ENCODE measurements at regions not wholly inside any gene's neighbourhood (a gene's known extent, or its start where the extent isn't known, plus 50 kb on each side); places are given as distances from the start of the nearest gene placed in this dataset.

DNA sequence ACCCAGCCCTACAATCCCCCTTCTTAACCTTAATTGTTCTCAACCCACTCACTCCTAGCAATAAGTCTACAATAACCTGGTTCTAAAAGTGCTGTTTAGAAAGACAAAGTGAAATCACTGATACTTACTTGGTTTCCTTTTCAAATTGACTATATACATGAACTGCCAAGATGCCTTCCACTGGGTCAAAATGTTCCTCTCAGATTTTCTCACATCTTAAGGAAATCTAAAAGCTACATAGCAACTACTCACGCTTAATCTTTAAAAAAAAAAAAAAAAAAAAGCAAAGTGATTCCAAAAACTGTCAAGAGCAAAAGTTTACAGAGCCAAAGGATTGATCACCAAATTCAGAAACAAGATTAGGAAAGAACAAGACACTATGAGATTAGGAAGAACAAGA is 68.7 kb upstream of the MAP4 start:
- H3K27me3 ChIP-seq (ENCODE audit: control insufficient read depth, insufficient read depth, low read length) = no peaks in the 10 kb centered on the region
- FAIRE-seq = no peak
- TF ChIP-seq, protein P1, sequence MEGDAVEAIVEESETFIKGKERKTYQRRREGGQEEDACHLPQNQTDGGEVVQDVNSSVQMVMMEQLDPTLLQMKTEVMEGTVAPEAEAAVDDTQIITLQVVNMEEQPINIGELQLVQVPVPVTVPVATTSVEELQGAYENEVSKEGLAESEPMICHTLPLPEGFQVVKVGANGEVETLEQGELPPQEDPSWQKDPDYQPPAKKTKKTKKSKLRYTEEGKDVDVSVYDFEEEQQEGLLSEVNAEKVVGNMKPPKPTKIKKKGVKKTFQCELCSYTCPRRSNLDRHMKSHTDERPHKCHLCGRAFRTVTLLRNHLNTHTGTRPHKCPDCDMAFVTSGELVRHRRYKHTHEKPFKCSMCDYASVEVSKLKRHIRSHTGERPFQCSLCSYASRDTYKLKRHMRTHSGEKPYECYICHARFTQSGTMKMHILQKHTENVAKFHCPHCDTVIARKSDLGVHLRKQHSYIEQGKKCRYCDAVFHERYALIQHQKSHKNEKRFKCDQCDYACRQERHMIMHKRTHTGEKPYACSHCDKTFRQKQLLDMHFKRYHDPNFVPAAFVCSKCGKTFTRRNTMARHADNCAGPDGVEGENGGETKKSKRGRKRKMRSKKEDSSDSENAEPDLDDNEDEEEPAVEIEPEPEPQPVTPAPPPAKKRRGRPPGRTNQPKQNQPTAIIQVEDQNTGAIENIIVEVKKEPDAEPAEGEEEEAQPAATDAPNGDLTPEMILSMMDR (IDR thresholded peaks at IDR 0.05; ENCODE audit: insufficient read depth, low read length, severe bottlenecking) = no peak
- no peak for DNase-seq (ENCODE audit: low read depth)
- no peak overlapping the region for H3K4me3 ChIP-seq (ENCODE audit: low read depth, low read length)
- peaks cover 4% of the 10 kb centered on the region for H3K36me3 ChIP-seq (ENCODE audit: control insufficient read depth, insufficient read depth, low read length)

DNA sequence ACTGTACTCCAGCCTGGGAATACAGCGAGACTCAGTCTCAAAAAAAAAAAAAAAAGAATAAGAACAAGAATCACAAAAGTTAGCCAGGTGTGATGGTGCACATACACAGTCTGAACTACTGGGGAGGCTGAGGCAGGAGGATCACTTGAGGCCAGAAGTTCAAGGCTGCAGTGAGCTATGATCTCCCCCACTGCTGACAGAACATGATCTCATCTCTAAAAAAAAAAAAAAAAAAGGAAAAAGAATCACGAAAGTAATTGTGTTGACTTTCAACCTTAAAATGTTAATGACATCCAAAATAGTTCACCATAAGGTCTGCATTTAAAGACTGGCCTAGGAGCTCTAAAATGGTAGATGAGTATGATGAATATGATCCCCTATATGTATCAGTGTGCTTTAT is 68.0 kb upstream of the MAP4 start:
- FAIRE-seq = no peak
- TF ChIP-seq, protein P1 (IDR thresholded peaks at IDR 0.05; ENCODE audit: insufficient read depth, low read length, severe bottlenecking) = no peak

DNA sequence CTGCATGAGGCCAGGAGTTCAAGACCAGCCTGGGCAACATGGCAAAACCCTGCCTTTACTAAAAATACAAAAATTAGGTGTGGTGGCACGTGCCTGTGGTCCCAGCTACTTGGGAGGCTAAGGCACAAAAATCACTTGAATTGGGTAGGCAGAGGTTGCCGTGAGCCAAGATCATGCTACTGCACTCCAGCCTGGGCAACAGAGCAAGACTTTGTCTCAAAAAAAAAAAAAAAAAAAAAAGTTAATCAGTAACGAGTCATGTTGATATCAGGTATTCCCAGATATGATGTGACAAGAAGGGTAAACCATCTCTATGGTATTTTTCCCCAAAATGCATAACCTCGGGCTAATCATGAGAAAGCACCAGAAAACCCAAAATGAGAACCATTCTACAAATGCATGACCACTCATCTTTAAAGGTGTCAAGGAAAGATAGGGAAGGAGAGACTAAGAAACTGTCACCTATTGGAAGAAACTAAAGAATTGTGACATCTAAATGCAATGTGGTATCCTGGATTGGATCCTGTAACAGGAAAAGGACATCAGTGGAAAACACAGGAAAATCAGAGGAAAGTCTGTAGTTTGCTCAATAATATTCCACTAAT is 66.5 kb upstream of the MAP4 start:
- Histone ChIP-seq H3K4me3 (ENCODE audit: low read depth, low read length) (no peak overlapping the region), H3K36me3 (ENCODE audit: control insufficient read depth, insufficient read depth, low read length) (peaks cover 5% of the 10 kb centered on the region), H3K27me3 (ENCODE audit: control insufficient read depth, insufficient read depth, low read length) (no peaks in the 10 kb centered on the region)
- FAIRE-seq = no peak
- TF ChIP-seq, protein P1 (IDR thresholded peaks at IDR 0.05; ENCODE audit: insufficient read depth, low read length, severe bottlenecking) = no peak
- DNase-seq (ENCODE audit: low read depth) = no peak

More for the DNA sequence above, 68.0 kb upstream of the MAP4 start:
- peaks cover 4% of the 10 kb centered on the region for H3K36me3 ChIP-seq (ENCODE audit: control insufficient read depth, insufficient read depth, low read length)
- no peak overlapping the region for H3K4me3 ChIP-seq (ENCODE audit: low read depth, low read length)
- no peaks in the 10 kb centered on the region for H3K27me3 ChIP-seq (ENCODE audit: control insufficient read depth, insufficient read depth, low read length)
- DNase-seq (ENCODE audit: low read depth) = no peak

DNA sequence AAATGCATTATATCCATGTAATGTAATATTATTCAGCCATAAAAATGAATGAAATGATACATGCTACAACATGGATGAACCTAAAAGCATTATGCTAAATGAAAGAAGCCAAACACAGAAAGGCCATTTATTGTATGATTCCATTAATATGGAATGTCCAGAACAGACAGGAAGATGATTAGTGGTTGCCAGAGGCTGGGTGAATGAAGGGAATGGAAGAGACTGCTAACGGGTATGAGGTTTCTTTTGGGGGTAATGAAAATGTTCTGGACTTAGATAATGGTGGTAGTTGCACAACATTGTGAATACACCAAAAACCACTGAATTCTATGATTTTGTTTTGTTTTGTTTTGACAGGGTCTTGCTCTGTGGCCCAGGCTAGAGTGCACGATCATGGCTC is 61.6 kb upstream of the MAP4 start:
- Histone ChIP-seq H3K27me3 (ENCODE audit: control insufficient read depth, insufficient read depth, low read length) (no peaks in the 10 kb centered on the region), H3K4me3 (ENCODE audit: low read depth, low read length) (no peak overlapping the region), H3K36me3 (ENCODE audit: control insufficient read depth, insufficient read depth, low read length) (peaks cover 3% of the 10 kb centered on the region)
- DNase-seq (ENCODE audit: low read depth) (peak; percentile 19), FAIRE-seq (no peak)
- TF ChIP-seq, protein P1 (IDR thresholded peaks at IDR 0.05; ENCODE audit: insufficient read depth, low read length, severe bottlenecking) = no peak

DNA sequence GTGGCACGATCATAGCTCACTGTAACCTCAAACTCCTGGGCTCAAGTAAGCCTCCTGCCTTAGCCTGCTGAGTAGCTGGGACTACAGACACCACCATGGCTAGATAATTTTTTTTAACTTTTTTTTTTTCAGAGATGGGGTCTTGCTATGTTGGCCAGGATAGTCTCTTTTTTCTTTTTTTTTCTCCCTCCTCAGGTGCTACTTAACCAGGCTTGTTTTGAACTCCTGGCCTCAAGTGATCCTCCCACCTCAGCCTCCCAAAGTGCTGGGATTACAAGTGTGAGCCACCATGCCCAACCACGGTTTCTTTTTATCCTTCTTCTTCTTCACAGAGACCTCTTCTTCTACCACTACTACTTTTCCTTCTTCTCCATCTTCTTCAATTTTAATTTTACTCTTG is 53.8 kb upstream of the MAP4 start:
- Histone ChIP-seq H3K4me3 (ENCODE audit: low read depth, low read length) (no peak overlapping the region), H3K27me3 (ENCODE audit: control insufficient read depth, insufficient read depth, low read length) (no peaks in the 10 kb centered on the region), H3K36me3 (ENCODE audit: control insufficient read depth, insufficient read depth, low read length) (peaks cover 4% of the 10 kb centered on the region)
- TF ChIP-seq, protein P1 (IDR thresholded peaks at IDR 0.05; ENCODE audit: insufficient read depth, low read length, severe bottlenecking) = no peak
- no peak for FAIRE-seq
- no peak for DNase-seq (ENCODE audit: low read depth)

DNA sequence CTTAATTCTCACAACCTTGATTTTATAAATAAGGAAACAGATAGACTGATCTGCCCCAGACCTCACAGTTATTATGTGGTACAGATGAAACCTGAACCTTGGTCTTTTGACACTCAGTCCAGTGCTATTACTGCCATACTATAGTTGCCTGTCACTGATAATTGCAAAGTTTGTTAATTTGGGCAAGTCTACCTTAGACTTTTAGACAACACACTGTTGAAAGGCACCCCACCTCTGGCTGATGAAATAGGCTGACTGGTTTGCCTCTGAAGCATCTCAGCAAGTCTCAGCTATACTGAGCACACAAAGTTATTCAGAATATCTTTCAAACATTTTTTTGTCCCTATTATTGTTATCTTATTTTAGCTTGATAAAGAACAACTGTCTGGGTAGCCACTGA is 53.1 kb upstream of the MAP4 start:
- FAIRE-seq = no peak
- H3K4me3 ChIP-seq (ENCODE audit: low read depth, low read length) = no peak overlapping the region
- peaks cover 4% of the 10 kb centered on the region for H3K36me3 ChIP-seq (ENCODE audit: control insufficient read depth, insufficient read depth, low read length)
- no peak for DNase-seq (ENCODE audit: low read depth)
- H3K27me3 ChIP-seq (ENCODE audit: control insufficient read depth, insufficient read depth, low read length) = no peaks in the 10 kb centered on the region
- TF ChIP-seq, protein P1 (IDR thresholded peaks at IDR 0.05; ENCODE audit: insufficient read depth, low read length, severe bottlenecking) = no peak
